Heart left ventricle (tissue), 13 donors: ENCODE measurements at regions not wholly inside any gene's neighbourhood (a gene's known extent, or its start where the extent isn't known, plus 50 kb on each side); places are given as distances from the start of the nearest gene placed in this dataset.

Experiments used
- CTCF ChIP-seq, 12 donors: fragments of 200-600 bp; sonication (generic) in 4 of 12; IDR thresholded peaks; one replicate each; pipeline versions ENCODE4 v1.5.0 to v1.8.0; 2018 to 2022; ENCODE audit warnings: antibody characterized with exemption in 12 of 12, mild to moderate bottlenecking in 5 of 12
- POLR2A ChIP-seq, 2 donors: fragments of 450-650 bp; IDR thresholded peaks; one replicate each; pipeline ENCODE4 v1.6.1; 2017; ENCODE audit warnings: antibody characterized with exemption in 2 of 2, mild to moderate bottlenecking in 2 of 2, moderate library complexity in 2 of 2
- donor health status: ischemic (EF 13 %, LVEDD 7.1; RV severe dilation, severe dysfunction).
- donor health status: DM: no; HTN: yes; CAD: no.
- donor health status: DM: no; HTN: no; CAD: no.
- donor health status: ischemic (EF 25% LVEDD 6.9; RV normal size, moderate dysfunction).
- donor health status: ischemic (EF 25% LVEDD 5.7; RV mildly dilated, moderate dysfunction).
- donor health status: ischemic (EF 35%, LVEDD 5.7; RV mildly dilated, moderate dysfunction).
- donor health status: nonischemic (EF 11% LVEDD 7.7; RV severe dilation, severe dysfunction).
- donor health status: DM: yes; HTN: yes; CAD: no.
- donor health status: PGD.
- donor health status: ischemic (EF 29% LVEDD 5.4; RV normal size, mild dysfunction).
- donor health status: nonischemic (EF 23%, LVEDD 6.1; RV moderate dilation, normal function).

GRCh38 chr2:59974051-59974766 is 579.2 kb downstream of the BCL11A start:
- TF ChIP-seq CTCF (IDR thresholded peaks at IDR 0.05), result no peak
- TF ChIP-seq POLR2A (IDR thresholded peaks at IDR 0.05), result no peak
